ENCODE measurements at regions not wholly inside any gene's neighbourhood (a gene's known extent, or its start where the extent isn't known, plus 50 kb on each side); places are given as distances from the start of the nearest gene placed in this dataset.
"Not testable (repeated sequence)": the region's sequence is repeated elsewhere in the genome, so short reads cannot be mapped to it uniquely, and the experiment has no call there.

GRCh38 chr20:53722515-53723036 lies 128.9 kb upstream of the ZNF217 start:
- H3K27ac ChIP-seq, result no peak overlapping the region
- H3K4me1 ChIP-seq (ENCODE audit: insufficient read depth), result no peaks in the 10 kb centered on the region
- no peaks in the 10 kb centered on the region for H3K27me3 ChIP-seq
- DNase-seq, result no peak
- H3K4me3 ChIP-seq, result no peak overlapping the region
- no peaks in the 10 kb centered on the region for H3K9me3 ChIP-seq
- intact Hi-C loops (cut with DNase I), result no loop called here
- no peaks in the 10 kb centered on the region for H3K36me3 ChIP-seq
- TF ChIP-seq EP300 (IDR thresholded peaks at IDR 0.05), result no peak
- no peak for TF ChIP-seq CTCF (IDR thresholded peaks at IDR 0.05)
- TF ChIP-seq POLR2A (IDR thresholded peaks at IDR 0.05), result no peak
- WGBS, 3 donors, result 88 to 98% (median 90%) methylated on average over 5 of the region's 5 CpGs

- H3K4me1 ChIP-seq (ENCODE audit: insufficient read depth); H3K9me3 ChIP-seq; DNase-seq; H3K27me3 ChIP-seq; H3K4me3 ChIP-seq; H3K27ac ChIP-seq; intact Hi-C loops (cut with DNase I); H3K36me3 ChIP-seq: not testable (repeated sequence)
- 90 to 95% (median 94%) methylated on average over 6 of the region's 6 CpGs for WGBS, 3 donors
Observed at GRCh38 chr20:53721445-53721963, 127.9 kb upstream of the ZNF217 start.

- intact Hi-C loops (cut with DNase I); H3K4me1 ChIP-seq (ENCODE audit: insufficient read depth); H3K4me3 ChIP-seq; H3K9me3 ChIP-seq; H3K36me3 ChIP-seq; H3K27me3 ChIP-seq; H3K27ac ChIP-seq; DNase-seq: not testable (repeated sequence)
- 95 to 97% (median 97%) methylated on average over 8 of the region's 8 CpGs for WGBS, 3 donors
Observed at GRCh38 chr20:53719171-53719803, 125.6 kb upstream of the ZNF217 start.

GRCh38 chr20:53718142-53719021 lies 124.7 kb upstream of the ZNF217 start:
- Histone ChIP-seq H3K27me3 (no peaks in the 10 kb centered on the region), H3K36me3 (no peaks in the 10 kb centered on the region), H3K9me3 (no peaks in the 10 kb centered on the region), H3K27ac (no peak overlapping the region), H3K4me3 (no peak overlapping the region), H3K4me1 (ENCODE audit: insufficient read depth) (no peaks in the 10 kb centered on the region)
- intact Hi-C loops (cut with DNase I), result no loop called here
- TF ChIP-seq POLR2A (IDR thresholded peaks at IDR 0.05), result no peak
- TF ChIP-seq EP300 (IDR thresholded peaks at IDR 0.05), result no peak
- TF ChIP-seq CTCF (IDR thresholded peaks at IDR 0.05), result no peak
- 62 to 71% (median 69%) methylated on average over 13 of the region's 13 CpGs for WGBS, 3 donors
- no peak for DNase-seq

- Histone ChIP-seq H3K9me3 (no peaks in the 10 kb centered on the region), H3K27ac (no peak overlapping the region), H3K4me1 (ENCODE audit: insufficient read depth) (peaks cover 5% of the 10 kb centered on the region), H3K27me3 (no peaks in the 10 kb centered on the region), H3K4me3 (no peak overlapping the region), H3K36me3 (no peaks in the 10 kb centered on the region)
- intact Hi-C loops (cut with DNase I), result no loop called here
- 92 to 96% (median 95%) methylated on average over 6 of the region's 6 CpGs for WGBS, 3 donors
- TF ChIP-seq EP300 (IDR thresholded peaks at IDR 0.05) (no peak), CTCF (IDR thresholded peaks at IDR 0.05) (no peak), POLR2A (IDR thresholded peaks at IDR 0.05) (no peak)
- no peak for DNase-seq
Observed at GRCh38 chr20:53716395-53716794, 122.8 kb upstream of the ZNF217 start.
